Stimulated activated CD4-positive, alpha-beta T cell treated with anti-CD3 and anti-CD28 coated beads, Interleukin-12 subunit alpha, Interleukin-12 subunit beta, amount 100 ng/mL, for 24 hours (primary cell): ENCODE measurements at regions not wholly inside any gene's neighbourhood (a gene's known extent, or its start where the extent isn't known, plus 50 kb on each side); places are given as distances from the start of the nearest gene placed in this dataset.

Source experiments
- DNase-seq, 2 experiments: peaks; one replicate each; pipeline ENCODE4 v3.0.0-alpha.2; 2020; ENCODE audit warnings: low read depth in 2 of 2

- DNase-seq: no peak
Measured at GRCh38 chr5:77157732-77158532, 52.5 kb upstream of the PDE8B start.

DNA sequence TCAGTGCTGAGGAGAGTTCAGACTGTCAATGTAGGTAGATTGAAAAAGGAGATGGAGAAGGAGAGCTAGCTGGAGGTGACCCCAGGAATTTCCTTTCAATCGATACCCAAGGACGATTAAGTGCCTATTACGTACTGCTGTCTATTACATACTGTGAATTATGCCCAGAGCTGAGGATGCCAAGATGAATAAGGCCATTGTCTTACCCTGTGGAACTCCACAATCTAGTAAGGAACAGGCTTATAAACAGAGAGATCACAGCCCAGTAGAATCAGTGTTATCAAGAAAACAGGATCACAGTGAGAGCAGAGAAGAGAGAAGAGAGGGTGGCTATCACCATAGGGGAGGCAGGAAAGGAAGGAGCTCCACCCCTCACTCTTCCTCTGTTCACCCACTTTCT, 54.1 kb upstream of the PDE8B start:
- DNase-seq: no peak

DNA sequence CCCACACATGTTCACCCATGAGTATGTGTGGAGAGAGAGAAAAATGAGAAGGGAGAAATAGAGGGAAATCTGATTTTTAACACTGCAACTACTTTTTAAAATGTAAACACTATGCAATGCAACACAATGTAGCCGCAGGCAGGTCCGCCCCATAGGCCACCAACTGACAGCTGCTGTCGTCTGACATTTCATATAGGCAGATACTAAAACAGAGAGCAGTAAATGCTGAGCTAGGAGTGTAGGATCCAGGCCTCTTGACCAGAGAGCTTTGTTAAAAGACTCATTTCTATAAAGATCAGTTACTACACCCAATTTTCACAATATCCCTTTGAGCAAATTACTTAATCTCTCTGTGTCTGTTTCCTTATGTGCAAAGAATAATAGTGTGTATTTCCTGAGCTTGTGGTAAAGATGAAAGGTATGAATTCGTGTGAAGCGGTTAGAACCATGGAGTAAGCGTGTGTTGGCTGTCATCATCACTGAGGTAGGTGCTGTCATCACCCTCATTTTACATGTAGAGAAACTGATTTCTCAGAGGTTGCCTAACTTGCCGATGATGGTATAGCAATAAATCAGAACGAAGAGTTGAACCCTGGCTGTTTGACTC, 55.2 kb upstream of the PDE8B start:
- no peak for DNase-seq

GRCh38 chr5:77152441-77152840, 58.0 kb upstream of the PDE8B start:
- no peak for DNase-seq

DNA sequence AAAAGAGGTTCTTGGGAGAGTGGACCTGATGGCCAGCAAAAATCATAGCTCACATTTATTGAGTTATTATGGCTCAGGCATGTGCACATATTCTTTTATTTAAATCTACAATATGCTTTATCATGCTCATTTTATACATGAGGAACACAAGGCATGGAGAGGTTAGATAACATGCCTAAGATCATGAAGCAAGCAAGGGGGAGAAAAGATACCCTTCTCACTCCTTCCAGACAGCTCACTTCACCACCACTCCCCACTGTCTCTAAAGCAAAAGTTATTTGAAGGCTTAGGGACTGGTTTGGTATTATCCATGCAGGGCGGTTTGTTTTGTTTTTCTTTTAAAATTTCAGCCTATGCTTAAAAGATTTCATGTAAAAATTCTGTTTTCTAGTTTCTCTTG, 59.0 kb upstream of the PDE8B start:
- DNase-seq: no peak

DNA sequence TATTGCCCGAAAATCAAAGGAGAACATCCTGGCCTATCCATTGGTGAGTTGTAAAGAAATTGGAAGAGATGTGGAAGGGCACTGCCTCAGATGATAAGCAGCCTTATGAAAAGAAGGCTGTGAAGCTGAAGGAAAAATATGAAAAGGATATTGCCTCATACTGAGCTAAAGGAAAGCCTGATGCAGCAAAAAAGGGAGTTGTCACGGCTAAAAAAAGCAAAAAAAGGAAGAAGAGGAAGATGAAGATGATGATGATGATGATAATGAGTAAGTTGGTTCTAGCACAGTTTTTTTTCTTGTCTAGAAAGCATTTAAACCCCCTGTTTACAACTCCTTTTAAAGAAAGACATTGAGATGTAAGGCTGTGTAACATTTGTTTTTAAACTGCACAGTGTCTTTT, 59.8 kb upstream of the ZBED3 start:
- no peak for DNase-seq

DNA sequence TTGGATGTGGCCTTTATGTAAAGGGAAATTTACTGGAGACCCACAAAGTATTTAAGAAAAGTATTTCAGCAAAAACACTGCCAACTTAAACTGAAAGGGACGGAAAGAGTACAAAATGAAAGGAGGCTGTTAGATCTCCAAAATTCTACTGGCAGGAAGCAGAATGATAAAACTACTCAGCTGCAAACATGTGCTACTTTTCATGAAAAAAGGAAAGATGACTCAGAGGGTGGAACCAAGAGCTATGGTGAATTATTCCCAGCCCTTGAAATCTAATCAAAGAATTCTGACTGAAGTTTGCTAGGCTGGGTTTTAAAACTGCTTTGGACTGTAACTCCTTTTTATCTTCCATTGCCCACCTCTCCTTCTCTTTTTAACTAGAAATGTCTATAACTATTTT, 58.6 kb upstream of the ZBED3 start:
- DNase-seq: no peak

DNA sequence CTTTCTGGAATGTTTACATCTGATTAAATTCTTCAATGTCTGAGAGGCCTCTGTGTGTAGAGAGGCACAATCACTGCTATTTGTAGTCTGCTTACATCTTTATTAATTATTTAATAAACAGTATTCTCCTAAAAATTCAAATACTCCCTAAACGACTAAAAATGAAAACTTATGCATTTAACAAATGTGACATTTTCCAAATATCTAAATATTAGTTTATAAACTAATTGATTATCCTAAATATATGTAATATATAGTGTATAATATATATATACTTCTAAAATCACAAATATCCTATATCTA, 57.7 kb upstream of the ZBED3 start:
- no peak for DNase-seq

DNA sequence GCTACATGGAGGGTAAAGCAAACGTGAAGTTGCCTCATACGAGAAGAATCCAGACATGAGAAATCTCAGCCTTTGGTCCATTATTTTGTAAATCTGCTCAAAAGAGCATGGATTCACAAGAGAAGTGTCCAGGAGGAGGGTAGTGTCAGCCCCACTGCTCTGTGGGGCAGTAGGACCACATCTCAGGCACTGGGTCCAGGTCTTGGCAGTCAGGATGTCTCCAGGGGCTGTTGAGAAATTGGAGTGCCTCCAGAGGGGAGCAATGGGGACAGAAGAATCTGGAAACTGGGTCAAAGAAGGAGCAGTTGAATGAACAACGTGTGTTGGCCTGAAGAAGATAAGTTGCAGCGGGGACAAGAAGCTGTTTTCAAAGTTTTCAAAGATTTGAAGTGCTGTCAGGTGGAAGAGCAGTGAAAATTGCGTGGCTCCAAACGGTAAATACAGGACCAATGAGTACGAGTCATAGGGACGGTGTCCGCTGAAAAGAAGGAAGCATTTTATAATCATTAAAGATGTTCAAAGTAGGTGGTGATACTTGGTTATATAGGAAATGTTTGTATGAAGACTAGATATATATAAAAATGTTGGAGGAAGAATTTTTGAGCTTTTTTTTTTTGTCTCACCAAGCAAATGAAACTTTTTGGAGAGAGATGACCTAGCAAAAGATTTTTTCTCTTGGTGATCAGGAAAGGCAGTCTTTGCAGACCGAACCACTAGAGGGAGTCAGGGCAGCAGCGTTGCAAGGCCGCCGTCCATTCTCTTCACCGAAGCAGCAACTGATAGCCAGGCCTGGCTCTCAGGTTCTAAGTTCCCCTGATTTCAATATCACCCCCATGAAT, 57.1 kb upstream of the ZBED3 start:
- DNase-seq: peak; percentile 27 to 51

GRCh38 chr5:77140350-77140749, 53.3 kb upstream of the ZBED3 start:
- DNase-seq: no peak

GRCh38 chr5:77139001-77139400, 51.9 kb upstream of the ZBED3 start:
- no peak for DNase-seq
